Smooth muscle cell (in vitro differentiated cells): ENCODE measurements at regions not wholly inside any gene's neighbourhood (a gene's known extent, or its start where the extent isn't known, plus 50 kb on each side); places are given as distances from the start of the nearest gene placed in this dataset.

Experiments
- DNase-seq: peaks from one replicate; lab custom pipeline; 2025; ENCODE audit not compliant: unreplicated experiment; lab: John Stamatoyannopoulos, UW
- H2AFZ ChIP-seq: fragments of 200-600 bp; sonication (generic); 2 replicates; pipeline ENCODE4 v1.6.0; 2016; ENCODE audit warnings: antibody characterized with exemption, low read depth, mild to moderate bottlenecking
- H3F3A ChIP-seq: fragments of 200-600 bp; sonication (generic); 2 replicates; pipeline ENCODE4 v1.6.0; 2017; ENCODE audit warnings: antibody characterized with exemption, low read depth
- H3K27ac ChIP-seq: fragments of 200-600 bp; sonication (generic); 2 replicates; pipeline ENCODE4 v1.5.1; 2016; ENCODE audit warnings: low read depth, mild to moderate bottlenecking
- H3K27me3 ChIP-seq: fragments of 200-600 bp; sonication (generic); 2 replicates; pipeline ENCODE4 v1.6.1; 2016; ENCODE audit warnings: low read depth, mild to moderate bottlenecking
- H3K36me3 ChIP-seq: fragments of 200-600 bp; sonication (generic); 2 replicates; pipeline ENCODE4 v1.5.1; 2016; ENCODE audit warnings: low read depth
- H3K4me1 ChIP-seq: fragments of 200-600 bp; sonication (generic); 2 replicates; pipeline ENCODE4 v1.5.1; 2016; ENCODE audit warnings: low read depth
- H3K4me2 ChIP-seq: fragments of 200-600 bp; sonication (generic); 2 replicates; pipeline ENCODE4 v1.6.0; 2016; ENCODE audit warnings: mild to moderate bottlenecking
- H3K4me3 ChIP-seq: fragments of 200-600 bp; sonication (generic); 2 replicates; pipeline ENCODE4 v1.5.1; 2016; ENCODE audit warnings: mild to moderate bottlenecking
- H3K79me2 ChIP-seq: fragments of 200-600 bp; sonication (generic); 2 replicates; pipeline ENCODE4 v1.6.0; 2016; ENCODE audit warnings: low read depth, mild to moderate bottlenecking
- H3K9ac ChIP-seq: fragments of 200-600 bp; sonication (generic); 2 replicates; pipeline ENCODE4 v1.6.0; 2016; ENCODE audit warnings: low read depth
- H3K9me3 ChIP-seq: fragments of 200-600 bp; sonication (generic); replicated peaks from 2 replicates; pipeline ENCODE4 v1.5.1; 2016; ENCODE audit warnings: low read depth
- H4K20me1 ChIP-seq: fragments of 200-600 bp; sonication (generic); 2 replicates; pipeline ENCODE4 v1.6.0; 2016; ENCODE audit warnings: low read depth
- CTCF ChIP-seq: fragments of 200-600 bp; sonication (generic); IDR thresholded peaks from 2 replicates; pipeline ENCODE4 v1.5.1; 2017; ENCODE audit warnings: borderline replicate concordance, mild to moderate bottlenecking, antibody characterized with exemption; ENCODE audit not compliant: insufficient read depth, poor library complexity, severe bottlenecking
- WGBS: methylation state at CpG from one replicate; pipeline ENCODE4 v1.1.7; 2016; ENCODE audit warnings: low lambda C conversion rate; 5-methylcytosine and 5-hydroxymethylcytosine counted together

GRCh38 chr5:135635451-135635850 lies 56.7 kb upstream of the CXCL14 start:
- no peak overlapping the region for H3K9ac ChIP-seq
- peaks cover 4% of the 10 kb centered on the region for H3F3A ChIP-seq
- TF ChIP-seq CTCF = no peak
- H4K20me1 ChIP-seq = no peaks in the 10 kb centered on the region
- no peak overlapping the region for H2AFZ ChIP-seq
- no peaks in the 10 kb centered on the region for H3K27me3 ChIP-seq
- H3K27ac ChIP-seq = no peak overlapping the region
- 47% methylated on average over 5 of the region's 5 CpGs for WGBS
- DNase-seq = no peak
- no peaks in the 10 kb centered on the region for H3K79me2 ChIP-seq
- no peaks in the 10 kb centered on the region for H3K9me3 ChIP-seq
- H3K4me2 ChIP-seq = peak overlapping the region; percentile 30
- H3K4me1 ChIP-seq = peaks cover 3% of the 10 kb centered on the region
- H3K36me3 ChIP-seq = no peaks in the 10 kb centered on the region
- H3K4me3 ChIP-seq = no peak overlapping the region

- no peak overlapping the region for H3K4me3 ChIP-seq
- no peak overlapping the region for H3K4me2 ChIP-seq
- H3F3A ChIP-seq = peaks cover 4% of the 10 kb centered on the region
- peaks cover 3% of the 10 kb centered on the region for H3K4me1 ChIP-seq
- DNase-seq = no peak
- no peaks in the 10 kb centered on the region for H3K27me3 ChIP-seq
- no peaks in the 10 kb centered on the region for H3K36me3 ChIP-seq
- TF ChIP-seq CTCF = no peak
- no peaks in the 10 kb centered on the region for H3K9me3 ChIP-seq
- 64% methylated on average over 5 of the region's 5 CpGs for WGBS
- H4K20me1 ChIP-seq = no peaks in the 10 kb centered on the region
- no peak overlapping the region for H3K27ac ChIP-seq
- no peaks in the 10 kb centered on the region for H3K79me2 ChIP-seq
- no peak overlapping the region for H3K9ac ChIP-seq
- H2AFZ ChIP-seq = no peak overlapping the region
Observed at GRCh38 chr5:135632798-135633197, 54.0 kb upstream of the CXCL14 start.

GRCh38 chr5:135631391-135631790 lies 52.6 kb upstream of the CXCL14 start:
- Histone ChIP-seq H4K20me1 (no peaks in the 10 kb centered on the region), H3K79me2 (no peaks in the 10 kb centered on the region), H3K4me3 (no peak overlapping the region), H3K36me3 (no peaks in the 10 kb centered on the region), H3K4me1 (peaks cover 3% of the 10 kb centered on the region), H2AFZ (no peak overlapping the region), H3K9ac (no peak overlapping the region), H3K9me3 (no peaks in the 10 kb centered on the region), H3K27me3 (no peaks in the 10 kb centered on the region), H3K27ac (no peak overlapping the region), H3F3A (peaks cover 4% of the 10 kb centered on the region), H3K4me2 (no peak overlapping the region)
- no peak for TF ChIP-seq CTCF
- DNase-seq = no peak
- 89% methylated on average over 3 of the region's 3 CpGs for WGBS

GRCh38 chr5:135629666-135630065 lies 50.9 kb upstream of the CXCL14 start:
- H3K27me3 ChIP-seq = no peaks in the 10 kb centered on the region
- H3K9me3 ChIP-seq = no peaks in the 10 kb centered on the region
- no peaks in the 10 kb centered on the region for H4K20me1 ChIP-seq
- H3K9ac ChIP-seq = no peak overlapping the region
- H3K4me1 ChIP-seq = peaks cover 3% of the 10 kb centered on the region
- TF ChIP-seq CTCF = no peak
- H3F3A ChIP-seq = peaks cover 4% of the 10 kb centered on the region
- H3K4me3 ChIP-seq = no peak overlapping the region
- H3K4me2 ChIP-seq = no peak overlapping the region
- no peaks in the 10 kb centered on the region for H3K36me3 ChIP-seq
- 86% methylated on average over 4 of the region's 4 CpGs for WGBS
- no peaks in the 10 kb centered on the region for H3K79me2 ChIP-seq
- H2AFZ ChIP-seq = no peak overlapping the region
- H3K27ac ChIP-seq = no peak overlapping the region
- no peak for DNase-seq
